ENCODE measurements at regions not wholly inside any gene's neighbourhood (a gene's known extent, or its start where the extent isn't known, plus 50 kb on each side); places are given as distances from the start of the nearest gene placed in this dataset.

GRCh38 chr4:116223040-116223732, 862.2 kb downstream of the TRAM1L1 start:
- H4K8ac ChIP-seq (ENCODE audit: low read length), result no peak overlapping the region
- no peak overlapping the region for H2BK5ac ChIP-seq (ENCODE audit: low read depth, low read length, poor library complexity, severe bottlenecking)
- H2BK120ac ChIP-seq (ENCODE audit: low read depth, low read length), result no peak overlapping the region
- H3K4me2 ChIP-seq (ENCODE audit: low read length, poor library complexity, severe bottlenecking), result no peak overlapping the region
- H3K27me3 ChIP-seq (ENCODE audit: control insufficient read depth in 1 of 2, insufficient read depth in 1 of 2, low read length in 2 of 2), result no peaks in the 10 kb centered on the region
- H3K23ac ChIP-seq (ENCODE audit: low read length in 2 of 2), result no peak overlapping the region
- no peaks in the 10 kb centered on the region for H3K36me3 ChIP-seq (ENCODE audit: control insufficient read depth in 1 of 2, insufficient read depth in 2 of 2, low read depth in 1 of 2, low read length in 2 of 2)
- H3K79me1 ChIP-seq (replicated peaks; ENCODE audit: low read length, poor library complexity, severe bottlenecking), result no peaks in the 10 kb centered on the region
- no peak overlapping the region for H2AK5ac ChIP-seq (ENCODE audit: low read length, severe bottlenecking)
- no peak overlapping the region for H2BK12ac ChIP-seq (ENCODE audit: low read length in 2 of 2)
- no peak overlapping the region for H3K18ac ChIP-seq (ENCODE audit: low read depth in 1 of 2, low read length in 2 of 2)
- no peak overlapping the region for H3K9ac ChIP-seq (ENCODE audit: low read length)
- H3K14ac ChIP-seq (ENCODE audit: low read length in 2 of 2), result no peak overlapping the region
- DNase-seq, result no peak
- H2BK15ac ChIP-seq (ENCODE audit: low read depth, poor library complexity, severe bottlenecking), result no peak overlapping the region
- H3K9me3 ChIP-seq (ENCODE audit: control insufficient read depth, low read length), result no peaks in the 10 kb centered on the region
- no peak overlapping the region for H3K4me3 ChIP-seq (ENCODE audit: insufficient read depth in 1 of 2, low read depth in 1 of 2, low read length in 2 of 2)
- no peaks in the 10 kb centered on the region for H3K4me1 ChIP-seq (ENCODE audit: control insufficient read depth, insufficient read depth, low read depth, low read length)
- H4K91ac ChIP-seq (ENCODE audit: low read length), result no peak overlapping the region
- no peak overlapping the region for H3K4ac ChIP-seq (ENCODE audit: low read depth in 1 of 2, low read length in 2 of 2)
- H2AFZ ChIP-seq (ENCODE audit: low read depth, low read length), result no peak overlapping the region
- H3K27ac ChIP-seq (ENCODE audit: low read length, poor library complexity, severe bottlenecking), result no peak overlapping the region
- 90% methylated on average over 7 of the region's 8 CpGs for WGBS

GRCh38 chr4:116217781-116218180, 867.6 kb downstream of the TRAM1L1 start:
- Histone ChIP-seq H3K14ac (ENCODE audit: low read length in 2 of 2) (no peak overlapping the region), H3K79me1 (replicated peaks; ENCODE audit: low read length, poor library complexity, severe bottlenecking) (no peaks in the 10 kb centered on the region), H2AK5ac (ENCODE audit: low read length, severe bottlenecking) (no peak overlapping the region), H3K23ac (ENCODE audit: low read length in 2 of 2) (no peak overlapping the region), H3K4me2 (ENCODE audit: low read length, poor library complexity, severe bottlenecking) (no peak overlapping the region), H3K4me3 (ENCODE audit: insufficient read depth in 1 of 2, low read depth in 1 of 2, low read length in 2 of 2) (no peak overlapping the region), H2BK15ac (ENCODE audit: low read depth, poor library complexity, severe bottlenecking) (no peak overlapping the region), H3K4ac (ENCODE audit: low read depth in 1 of 2, low read length in 2 of 2) (no peak overlapping the region), H3K27me3 (ENCODE audit: control insufficient read depth in 1 of 2, insufficient read depth in 1 of 2, low read length in 2 of 2) (no peaks in the 10 kb centered on the region), H2BK5ac (ENCODE audit: low read depth, low read length, poor library complexity, severe bottlenecking) (no peak overlapping the region), H3K27ac (ENCODE audit: low read length, poor library complexity, severe bottlenecking) (no peak overlapping the region), H2BK12ac (ENCODE audit: low read length in 2 of 2) (no peak overlapping the region), H2BK120ac (ENCODE audit: low read depth, low read length) (no peak overlapping the region), H3K18ac (ENCODE audit: low read depth in 1 of 2, low read length in 2 of 2) (no peak overlapping the region), H2AFZ (ENCODE audit: low read depth, low read length) (no peak overlapping the region), H3K9ac (ENCODE audit: low read length) (no peak overlapping the region), H3K9me3 (ENCODE audit: control insufficient read depth, low read length) (no peaks in the 10 kb centered on the region), H4K91ac (ENCODE audit: low read length) (no peak overlapping the region), H3K36me3 (ENCODE audit: control insufficient read depth in 1 of 2, insufficient read depth in 2 of 2, low read depth in 1 of 2, low read length in 2 of 2) (no peaks in the 10 kb centered on the region), H3K4me1 (ENCODE audit: control insufficient read depth, insufficient read depth, low read depth, low read length) (no peaks in the 10 kb centered on the region), H4K8ac (ENCODE audit: low read length) (no peak overlapping the region)
- no peak for DNase-seq
- 40% methylated on average over 1 of the region's 2 CpGs for WGBS

- 100% methylated on average over 1 of the region's 1 CpG for WGBS
- H2AK5ac ChIP-seq (ENCODE audit: low read length, severe bottlenecking), result no peak overlapping the region
- H3K4ac ChIP-seq (ENCODE audit: low read depth in 1 of 2, low read length in 2 of 2), result no peak overlapping the region
- H2AFZ ChIP-seq (ENCODE audit: low read depth, low read length), result no peak overlapping the region
- H3K9me3 ChIP-seq (ENCODE audit: control insufficient read depth, low read length), result no peaks in the 10 kb centered on the region
- no peaks in the 10 kb centered on the region for H3K27me3 ChIP-seq (ENCODE audit: control insufficient read depth in 1 of 2, insufficient read depth in 1 of 2, low read length in 2 of 2)
- H2BK15ac ChIP-seq (ENCODE audit: low read depth, poor library complexity, severe bottlenecking), result no peak overlapping the region
- no peaks in the 10 kb centered on the region for H3K79me1 ChIP-seq (replicated peaks; ENCODE audit: low read length, poor library complexity, severe bottlenecking)
- no peak overlapping the region for H2BK120ac ChIP-seq (ENCODE audit: low read depth, low read length)
- H3K18ac ChIP-seq (ENCODE audit: low read depth in 1 of 2, low read length in 2 of 2), result no peak overlapping the region
- no peaks in the 10 kb centered on the region for H3K4me1 ChIP-seq (ENCODE audit: control insufficient read depth, insufficient read depth, low read depth, low read length)
- H4K8ac ChIP-seq (ENCODE audit: low read length), result no peak overlapping the region
- H2BK5ac ChIP-seq (ENCODE audit: low read depth, low read length, poor library complexity, severe bottlenecking), result no peak overlapping the region
- H2BK12ac ChIP-seq (ENCODE audit: low read length in 2 of 2), result no peak overlapping the region
- no peak overlapping the region for H3K4me3 ChIP-seq (ENCODE audit: insufficient read depth in 1 of 2, low read depth in 1 of 2, low read length in 2 of 2)
- H3K9ac ChIP-seq (ENCODE audit: low read length), result no peak overlapping the region
- no peak overlapping the region for H4K91ac ChIP-seq (ENCODE audit: low read length)
- no peak overlapping the region for H3K27ac ChIP-seq (ENCODE audit: low read length, poor library complexity, severe bottlenecking)
- H3K14ac ChIP-seq (ENCODE audit: low read length in 2 of 2), result no peak overlapping the region
- H3K4me2 ChIP-seq (ENCODE audit: low read length, poor library complexity, severe bottlenecking), result no peak overlapping the region
- DNase-seq, result no peak
- H3K23ac ChIP-seq (ENCODE audit: low read length in 2 of 2), result no peak overlapping the region
- no peaks in the 10 kb centered on the region for H3K36me3 ChIP-seq (ENCODE audit: control insufficient read depth in 1 of 2, insufficient read depth in 2 of 2, low read depth in 1 of 2, low read length in 2 of 2)
Measured at GRCh38 chr4:116215622-116216021, 869.8 kb downstream of the TRAM1L1 start.

- Histone ChIP-seq H4K91ac (ENCODE audit: low read length) (no peak overlapping the region), H3K4ac (ENCODE audit: low read depth in 1 of 2, low read length in 2 of 2) (no peak overlapping the region), H2BK120ac (ENCODE audit: low read depth, low read length) (no peak overlapping the region), H3K27ac (ENCODE audit: low read length, poor library complexity, severe bottlenecking) (no peak overlapping the region), H3K9ac (ENCODE audit: low read length) (no peak overlapping the region), H3K4me1 (ENCODE audit: control insufficient read depth, insufficient read depth, low read depth, low read length) (no peaks in the 10 kb centered on the region), H2BK15ac (ENCODE audit: low read depth, poor library complexity, severe bottlenecking) (no peak overlapping the region), H3K79me1 (replicated peaks; ENCODE audit: low read length, poor library complexity, severe bottlenecking) (no peaks in the 10 kb centered on the region), H3K27me3 (ENCODE audit: control insufficient read depth in 1 of 2, insufficient read depth in 1 of 2, low read length in 2 of 2) (no peaks in the 10 kb centered on the region), H3K9me3 (ENCODE audit: control insufficient read depth, low read length) (no peaks in the 10 kb centered on the region), H4K8ac (ENCODE audit: low read length) (no peak overlapping the region), H3K4me2 (ENCODE audit: low read length, poor library complexity, severe bottlenecking) (no peak overlapping the region), H2BK5ac (ENCODE audit: low read depth, low read length, poor library complexity, severe bottlenecking) (no peak overlapping the region), H3K23ac (ENCODE audit: low read length in 2 of 2) (no peak overlapping the region), H2AK5ac (ENCODE audit: low read length, severe bottlenecking) (no peak overlapping the region), H3K18ac (ENCODE audit: low read depth in 1 of 2, low read length in 2 of 2) (no peak overlapping the region), H2BK12ac (ENCODE audit: low read length in 2 of 2) (no peak overlapping the region), H3K4me3 (ENCODE audit: insufficient read depth in 1 of 2, low read depth in 1 of 2, low read length in 2 of 2) (no peak overlapping the region), H2AFZ (ENCODE audit: low read depth, low read length) (no peak overlapping the region), H3K36me3 (ENCODE audit: control insufficient read depth in 1 of 2, insufficient read depth in 2 of 2, low read depth in 1 of 2, low read length in 2 of 2) (no peaks in the 10 kb centered on the region), H3K14ac (ENCODE audit: low read length in 2 of 2) (no peak overlapping the region)
- no CpG with 5 or more reads among the region's 1 CpG for WGBS
- no peak for DNase-seq
Measured at GRCh38 chr4:116202524-116202923, 882.9 kb downstream of the TRAM1L1 start.
